ENCODE measurements at regions not wholly inside any gene's neighbourhood (a gene's known extent, or its start where the extent isn't known, plus 50 kb on each side); places are given as distances from the start of the nearest gene placed in this dataset.

DNA sequence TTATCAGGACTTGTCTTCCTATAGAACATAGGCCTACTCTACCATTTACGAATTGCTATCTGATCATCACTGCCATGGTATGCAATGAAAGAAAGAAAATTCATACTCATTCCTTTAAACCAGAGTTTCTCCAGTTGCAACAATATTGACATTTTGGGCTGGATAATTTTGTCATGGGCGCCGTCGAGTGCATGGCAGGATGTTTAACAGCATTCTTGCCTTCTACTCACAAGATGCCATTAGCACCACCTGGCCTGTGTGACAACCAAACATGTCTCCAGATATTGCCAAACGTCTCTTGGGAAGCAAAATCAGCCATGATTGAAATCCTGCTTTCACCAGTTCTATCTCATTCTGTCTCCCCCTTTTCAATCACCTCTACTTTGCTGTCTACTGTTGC is 63.6 kb upstream of the ARHGAP24 start:
- Histone ChIP-seq H3K4me2 (ENCODE audit: low read depth, low read length) (no peak overlapping the region), H3K36me3 (replicated peaks; ENCODE audit: insufficient read depth, low read length) (no peaks in the 10 kb centered on the region), H3K79me2 (ENCODE audit: low read length) (no peaks in the 10 kb centered on the region), H3F3A (ENCODE audit: insufficient read depth, low read length) (no peaks in the 10 kb centered on the region), H4K20me1 (ENCODE audit: insufficient read depth, low read length) (no peaks in the 10 kb centered on the region), H3K9ac (ENCODE audit: low read length) (no peak overlapping the region), H3K9me2 (replicated peaks; ENCODE audit: insufficient read depth, low read length) (no peaks in the 10 kb centered on the region), H3K4me3 (ENCODE audit: low read length) (no peak overlapping the region), H3K4me1 (ENCODE audit: low read length) (no peaks in the 10 kb centered on the region), H3K9me3 (replicated peaks; ENCODE audit: insufficient read depth, low read length) (no peaks in the 10 kb centered on the region), H3K27me3 (replicated peaks; ENCODE audit: insufficient read depth, low read length) (no peaks in the 10 kb centered on the region), H2AFZ (ENCODE audit: low read length) (no peak overlapping the region), H3K27ac (ENCODE audit: low read length) (no peak overlapping the region)
- no peak for DNase-seq
- TF ChIP-seq EZH2phosphoT487 (IDR thresholded peaks at IDR 0.05; ENCODE audit: low read length) = no peak
- no peak for TF ChIP-seq EZH2 (optimal IDR thresholded peaks at IDR 0.05; ENCODE audit: low read depth, low read length)
- TF ChIP-seq, protein P1, sequence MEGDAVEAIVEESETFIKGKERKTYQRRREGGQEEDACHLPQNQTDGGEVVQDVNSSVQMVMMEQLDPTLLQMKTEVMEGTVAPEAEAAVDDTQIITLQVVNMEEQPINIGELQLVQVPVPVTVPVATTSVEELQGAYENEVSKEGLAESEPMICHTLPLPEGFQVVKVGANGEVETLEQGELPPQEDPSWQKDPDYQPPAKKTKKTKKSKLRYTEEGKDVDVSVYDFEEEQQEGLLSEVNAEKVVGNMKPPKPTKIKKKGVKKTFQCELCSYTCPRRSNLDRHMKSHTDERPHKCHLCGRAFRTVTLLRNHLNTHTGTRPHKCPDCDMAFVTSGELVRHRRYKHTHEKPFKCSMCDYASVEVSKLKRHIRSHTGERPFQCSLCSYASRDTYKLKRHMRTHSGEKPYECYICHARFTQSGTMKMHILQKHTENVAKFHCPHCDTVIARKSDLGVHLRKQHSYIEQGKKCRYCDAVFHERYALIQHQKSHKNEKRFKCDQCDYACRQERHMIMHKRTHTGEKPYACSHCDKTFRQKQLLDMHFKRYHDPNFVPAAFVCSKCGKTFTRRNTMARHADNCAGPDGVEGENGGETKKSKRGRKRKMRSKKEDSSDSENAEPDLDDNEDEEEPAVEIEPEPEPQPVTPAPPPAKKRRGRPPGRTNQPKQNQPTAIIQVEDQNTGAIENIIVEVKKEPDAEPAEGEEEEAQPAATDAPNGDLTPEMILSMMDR (IDR thresholded peaks at IDR 0.05; ENCODE audit: low read length) = no peak

DNA sequence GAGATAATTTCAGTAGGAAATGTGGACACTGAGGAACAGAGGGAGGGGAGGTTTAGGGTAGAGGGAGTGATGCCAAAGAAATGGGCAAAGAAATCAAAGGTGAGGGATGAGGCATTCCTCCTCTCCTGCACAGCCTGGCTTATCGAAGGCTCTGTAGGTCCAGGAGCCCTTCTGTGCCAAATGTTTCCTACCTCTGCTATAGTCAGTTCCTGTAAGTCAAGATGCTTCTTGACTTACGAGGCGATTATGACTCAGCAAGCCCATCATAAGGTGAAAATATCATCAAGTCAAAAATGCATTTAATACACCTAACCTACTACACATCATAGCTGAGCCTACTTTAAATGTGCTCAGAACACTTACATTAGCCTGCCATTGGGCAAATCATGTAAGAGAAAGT is 60.0 kb upstream of the ARHGAP24 start:
- H3K36me3 ChIP-seq (replicated peaks; ENCODE audit: insufficient read depth, low read length) = no peaks in the 10 kb centered on the region
- no peak overlapping the region for H2AFZ ChIP-seq (ENCODE audit: low read length)
- H3K4me2 ChIP-seq (ENCODE audit: low read depth, low read length) = no peak overlapping the region
- no peak overlapping the region for H3K4me3 ChIP-seq (ENCODE audit: low read length)
- no peaks in the 10 kb centered on the region for H3F3A ChIP-seq (ENCODE audit: insufficient read depth, low read length)
- no peak for DNase-seq
- TF ChIP-seq, protein P1 (IDR thresholded peaks at IDR 0.05; ENCODE audit: low read length) = no peak
- no peak for TF ChIP-seq EZH2 (optimal IDR thresholded peaks at IDR 0.05; ENCODE audit: low read depth, low read length)
- no peak overlapping the region for H3K9ac ChIP-seq (ENCODE audit: low read length)
- H3K4me1 ChIP-seq (ENCODE audit: low read length) = no peaks in the 10 kb centered on the region
- H3K27me3 ChIP-seq (replicated peaks; ENCODE audit: insufficient read depth, low read length) = no peaks in the 10 kb centered on the region
- H3K9me2 ChIP-seq (replicated peaks; ENCODE audit: insufficient read depth, low read length) = no peaks in the 10 kb centered on the region
- H3K27ac ChIP-seq (ENCODE audit: low read length) = no peak overlapping the region
- H3K79me2 ChIP-seq (ENCODE audit: low read length) = no peaks in the 10 kb centered on the region
- no peaks in the 10 kb centered on the region for H3K9me3 ChIP-seq (replicated peaks; ENCODE audit: insufficient read depth, low read length)
- no peaks in the 10 kb centered on the region for H4K20me1 ChIP-seq (ENCODE audit: insufficient read depth, low read length)

DNA sequence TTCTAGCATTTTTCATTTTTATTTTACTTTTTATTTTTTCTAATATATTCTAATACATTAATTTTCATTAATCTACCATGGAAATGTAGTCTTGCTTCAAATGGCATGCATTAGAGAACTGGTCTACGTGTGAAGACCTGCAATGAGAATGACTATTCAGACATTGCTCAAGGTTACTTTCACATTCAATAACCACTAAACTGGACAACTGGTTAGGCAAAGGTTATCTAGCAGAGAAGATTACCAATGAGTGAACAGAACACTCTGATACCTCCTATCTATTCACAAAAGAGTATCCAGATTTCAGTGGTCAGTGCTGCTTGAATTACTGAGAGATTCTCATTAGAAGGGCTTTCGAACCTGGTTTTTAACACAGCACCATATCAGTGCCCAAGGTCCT is 58.9 kb upstream of the ARHGAP24 start:
- Histone ChIP-seq H3K4me2 (ENCODE audit: low read depth, low read length) (no peak overlapping the region), H3K4me1 (ENCODE audit: low read length) (no peaks in the 10 kb centered on the region), H3K27me3 (replicated peaks; ENCODE audit: insufficient read depth, low read length) (no peaks in the 10 kb centered on the region), H3K36me3 (replicated peaks; ENCODE audit: insufficient read depth, low read length) (no peaks in the 10 kb centered on the region), H3K27ac (ENCODE audit: low read length) (no peak overlapping the region), H3K9me2 (replicated peaks; ENCODE audit: insufficient read depth, low read length) (no peaks in the 10 kb centered on the region), H3K9ac (ENCODE audit: low read length) (no peak overlapping the region), H3K79me2 (ENCODE audit: low read length) (no peaks in the 10 kb centered on the region), H3K4me3 (ENCODE audit: low read length) (no peak overlapping the region), H4K20me1 (ENCODE audit: insufficient read depth, low read length) (no peaks in the 10 kb centered on the region), H3F3A (ENCODE audit: insufficient read depth, low read length) (no peaks in the 10 kb centered on the region), H3K9me3 (replicated peaks; ENCODE audit: insufficient read depth, low read length) (no peaks in the 10 kb centered on the region), H2AFZ (ENCODE audit: low read length) (no peak overlapping the region)
- no peak for DNase-seq
- TF ChIP-seq, protein P1 (IDR thresholded peaks at IDR 0.05; ENCODE audit: low read length) = no peak
- TF ChIP-seq EZH2 (optimal IDR thresholded peaks at IDR 0.05; ENCODE audit: low read depth, low read length) = no peak
